ENCODE measurements at regions not wholly inside any gene's neighbourhood (a gene's known extent, or its start where the extent isn't known, plus 50 kb on each side); places are given as distances from the start of the nearest gene placed in this dataset.
A peak's percentile ranks its signal among the peaks of the same experiment; 100 is the strongest.

- Histone ChIP-seq H3K9me3 (no peaks in the 10 kb centered on the region), H3K27me3 (no peaks in the 10 kb centered on the region), H3K4me1 (no peaks in the 10 kb centered on the region), H3K27ac (no peak overlapping the region), H3K36me3 (no peaks in the 10 kb centered on the region), H3K4me3 (no peak overlapping the region), H3K9ac (ENCODE audit: low read depth in 2 of 2, low read length in 2 of 2) (no peak overlapping the region)
- no peak for DNase-seq
- no peak for TF ChIP-seq CTCF (IDR thresholded peaks at IDR 0.05)
- intact Hi-C loops (cut with DNase I) = no loop called here
Observed at GRCh38 chr13:109694972-109695371, 91.4 kb downstream of the IRS2 start.

- Histone ChIP-seq H3K27ac (no peak overlapping the region), H3K9ac (ENCODE audit: low read depth in 2 of 2, low read length in 2 of 2) (no peak overlapping the region), H3K4me3 (no peak overlapping the region), H3K27me3 (no peaks in the 10 kb centered on the region), H3K9me3 (no peaks in the 10 kb centered on the region), H3K36me3 (no peaks in the 10 kb centered on the region), H3K4me1 (no peaks in the 10 kb centered on the region)
- intact Hi-C loops (cut with DNase I) = no loop called here
- TF ChIP-seq CTCF (IDR thresholded peaks at IDR 0.05) = no peak
- DNase-seq = no peak
Observed at GRCh38 chr13:109693213-109693612, 93.2 kb downstream of the IRS2 start.

- H3K27me3 ChIP-seq = no peaks in the 10 kb centered on the region
- H3K4me1 ChIP-seq = no peaks in the 10 kb centered on the region
- TF ChIP-seq CTCF (IDR thresholded peaks at IDR 0.05) = no peak
- H3K9ac ChIP-seq (ENCODE audit: low read depth in 2 of 2, low read length in 2 of 2) = no peak overlapping the region
- H3K4me3 ChIP-seq = no peak overlapping the region
- DNase-seq = no peak
- no peak overlapping the region for H3K27ac ChIP-seq
- intact Hi-C loops (cut with DNase I) = no loop called here
- no peaks in the 10 kb centered on the region for H3K9me3 ChIP-seq
- no peaks in the 10 kb centered on the region for H3K36me3 ChIP-seq
Observed at GRCh38 chr13:109691689-109692088, 94.7 kb downstream of the IRS2 start.

GRCh38 chr13:109687559-109688448, 98.6 kb downstream of the IRS2 start:
- no peak for TF ChIP-seq CTCF (IDR thresholded peaks at IDR 0.05)
- Histone ChIP-seq H3K9ac (ENCODE audit: low read depth in 2 of 2, low read length in 2 of 2) (peak overlapping the region in 1 of 2 donors; percentile 54), H3K27ac (peak overlapping the region; percentile 84), H3K4me1 (no peaks in the 10 kb centered on the region), H3K27me3 (no peaks in the 10 kb centered on the region), H3K36me3 (no peaks in the 10 kb centered on the region), H3K9me3 (no peaks in the 10 kb centered on the region), H3K4me3 (no peak overlapping the region)
- peak; percentile 81 for DNase-seq
- intact Hi-C loops (cut with DNase I) = no loop called here

- TF ChIP-seq CTCF (IDR thresholded peaks at IDR 0.05) = no peak
- DNase-seq = no peak
- peak overlapping the region; percentile 90 for H3K27ac ChIP-seq
- intact Hi-C loops (cut with DNase I) = no loop called here
- peak overlapping the region; percentile 9 for H3K4me3 ChIP-seq
- peak overlapping the region in 1 of 2 donors; percentile 41 for H3K9ac ChIP-seq (ENCODE audit: low read depth in 2 of 2, low read length in 2 of 2)
- H3K36me3 ChIP-seq = no peaks in the 10 kb centered on the region
- no peaks in the 10 kb centered on the region for H3K4me1 ChIP-seq
- H3K9me3 ChIP-seq = no peaks in the 10 kb centered on the region
- no peaks in the 10 kb centered on the region for H3K27me3 ChIP-seq
Observed at GRCh38 chr13:109685203-109685602, 101.2 kb downstream of the IRS2 start.
